SK-N-SH treated with all-trans-retinoic acid at 6 μM for 48 hours (cell line): ENCODE measurements at regions not wholly inside any gene's neighbourhood (a gene's known extent, or its start where the extent isn't known, plus 50 kb on each side); places are given as distances from the start of the nearest gene placed in this dataset.

Experiments used
- ATAC-seq: fragments of 200-7000 bp; cut with Tn5 transposase; 3 replicates; pipeline ENCODE4 v1.9.1; 2020; ENCODE audit warnings: mild to moderate bottlenecking, moderate library complexity
- ARNTL ChIP-seq: fragments of 450-650 bp; formaldehyde crosslinking; IDR thresholded peaks from 2 replicates; pipeline ENCODE4 v1.5.0; 2020; ENCODE audit warnings: low read depth, mild to moderate bottlenecking, moderate library complexity, borderline replicate concordance
- BACH2 ChIP-seq: fragments of 250-450 bp; sonication (Bioruptor Pico); IDR thresholded peaks from 2 replicates; pipeline ENCODE4 v1.9.0; 2021; ENCODE audit warnings: mild to moderate bottlenecking, borderline replicate concordance
- CREB5 ChIP-seq: fragments of 250-450 bp; sonication (Bioruptor Pico); IDR thresholded peaks from 2 replicates; pipeline ENCODE4 v1.5.1; 2020; ENCODE audit warnings: low read depth, mild to moderate bottlenecking, moderate library complexity
- CSDC2 ChIP-seq: fragments of 250-450 bp; sonication (Bioruptor Pico); IDR thresholded peaks from 2 replicates; pipeline ENCODE4 v1.5.0; 2020; ENCODE audit warnings: mild to moderate bottlenecking, moderate library complexity
- CSRNP3 ChIP-seq: fragments of 250-450 bp; sonication (Bioruptor Pico); IDR thresholded peaks from 2 replicates; pipeline ENCODE4 v1.5.1; 2021; ENCODE audit warnings: mild to moderate bottlenecking, moderate library complexity
- ESRRG ChIP-seq: fragments of 250-450 bp; sonication (Bioruptor Pico); IDR thresholded peaks from 2 replicates; pipeline ENCODE4 v1.6.1; 2021; ENCODE audit warnings: mild to moderate bottlenecking
- GLIS3 ChIP-seq: fragments of 250-450 bp; sonication (Bioruptor Pico); IDR thresholded peaks from 2 replicates; pipeline ENCODE4 v1.5.0; 2020; ENCODE audit warnings: mild to moderate bottlenecking, moderate library complexity
- ISL1 ChIP-seq: fragments of 250-450 bp; sonication (Bioruptor Pico); IDR thresholded peaks from 2 replicates; pipeline ENCODE4 v2.1.2; 2022; ENCODE audit warnings: mild to moderate bottlenecking, moderate library complexity
- OSR1 ChIP-seq: fragments of 250-450 bp; sonication (Bioruptor Pico); IDR thresholded peaks from 2 replicates; pipeline ENCODE4 v1.8.0; 2022; ENCODE audit warnings: moderate library complexity, mild to moderate bottlenecking, inconsistent platforms
- PATZ1 ChIP-seq: fragments of 250-450 bp; sonication (Bioruptor Pico); IDR thresholded peaks from 2 replicates; pipeline ENCODE4 v1.8.0; 2020; ENCODE audit warnings: mild to moderate bottlenecking, moderate library complexity, borderline replicate concordance
- POU6F1 ChIP-seq: fragments of 250-450 bp; sonication (Bioruptor Pico); IDR thresholded peaks from 2 replicates; pipeline ENCODE4 v1.8.0; 2021; ENCODE audit warnings: low read depth, mild to moderate bottlenecking, moderate library complexity, borderline replicate concordance
- PPARA ChIP-seq: fragments of 250-450 bp; sonication (Bioruptor Pico); IDR thresholded peaks from 2 replicates; pipeline ENCODE4 v1.5.0; 2020; ENCODE audit warnings: mild to moderate bottlenecking, borderline replicate concordance
- RARB ChIP-seq: fragments of 250-450 bp; sonication (Bioruptor Pico); IDR thresholded peaks from 2 replicates; pipeline ENCODE4 v1.8.0; 2021; ENCODE audit warnings: mild to moderate bottlenecking, moderate library complexity
- TCF4 ChIP-seq: fragments of 250-450 bp; sonication (Bioruptor Pico); IDR thresholded peaks from 2 replicates; pipeline ENCODE4 v1.8.0; 2021; ENCODE audit warnings: mild to moderate bottlenecking, moderate library complexity, borderline replicate concordance
- TSHZ2 ChIP-seq: fragments of 250-450 bp; sonication (Bioruptor Pico); IDR thresholded peaks from 2 replicates; pipeline ENCODE4 v1.5.0; 2020; ENCODE audit warnings: mild to moderate bottlenecking, moderate library complexity
- ZC3H10 ChIP-seq: fragments of 250-450 bp; sonication (Bioruptor Pico); IDR thresholded peaks from 2 replicates; pipeline ENCODE4 v1.5.1; 2021; ENCODE audit warnings: mild to moderate bottlenecking, moderate library complexity
- ZFP3 ChIP-seq: fragments of 250-450 bp; sonication (Bioruptor Pico); IDR thresholded peaks from 2 replicates; pipeline ENCODE4 v1.5.0; 2020; ENCODE audit warnings: mild to moderate bottlenecking, moderate library complexity
- ZFP30 ChIP-seq: fragments of 450-650 bp; formaldehyde crosslinking; IDR thresholded peaks from 2 replicates; pipeline ENCODE4 v1.5.0; 2022; ENCODE audit warnings: mild to moderate bottlenecking, moderate library complexity
- ZNF565 ChIP-seq: fragments of 450-650 bp; formaldehyde crosslinking; conservative IDR thresholded peaks from 2 replicates; pipeline ENCODE4 v1.5.0; 2020; ENCODE audit warnings: low read depth, mild to moderate bottlenecking, moderate library complexity
- ZNF8 ChIP-seq: fragments of 450-650 bp; formaldehyde crosslinking; IDR thresholded peaks from 2 replicates; pipeline ENCODE4 v1.5.0; 2020; ENCODE audit warnings: mild to moderate bottlenecking, moderate library complexity

- TF ChIP-seq ESRRG (CRISPR knock-in tag) (no peak), GLIS3 (CRISPR knock-in tag) (no peak), ZNF565 (CRISPR knock-in tag) (no peak), CSDC2 (CRISPR knock-in tag) (no peak), POU6F1 (CRISPR knock-in tag) (no peak), CREB5 (CRISPR knock-in tag) (no peak), OSR1 (CRISPR knock-in tag) (no peak), ISL1 (CRISPR knock-in tag) (no peak), ZNF8 (CRISPR knock-in tag) (no peak), ZFP3 (no peak), RARB (CRISPR knock-in tag) (no peak), TSHZ2 (CRISPR knock-in tag) (no peak), PPARA (CRISPR knock-in tag) (no peak), ZC3H10 (no peak), PATZ1 (no peak)
- no peak for ATAC-seq
Observed at GRCh38 chr3:31050296-31050695, 155.8 kb upstream of the GADL1 start.

GRCh38 chr3:31051226-31051625 lies 156.8 kb upstream of the GADL1 start:
- no peak for TF ChIP-seq POU6F1 (CRISPR knock-in tag)
- no peak for TF ChIP-seq ZNF8 (CRISPR knock-in tag)
- no peak for TF ChIP-seq TCF4 (CRISPR knock-in tag)
- TF ChIP-seq ARNTL (CRISPR knock-in tag): no peak
- no peak for TF ChIP-seq GLIS3 (CRISPR knock-in tag)
- no peak for TF ChIP-seq ZFP30
- TF ChIP-seq ZNF565 (CRISPR knock-in tag): no peak
- TF ChIP-seq PATZ1: no peak
- TF ChIP-seq ZC3H10: no peak
- TF ChIP-seq BACH2: no peak
- no peak for TF ChIP-seq CREB5 (CRISPR knock-in tag)
- no peak for TF ChIP-seq CSRNP3 (CRISPR knock-in tag)
- TF ChIP-seq TSHZ2 (CRISPR knock-in tag): no peak
- TF ChIP-seq OSR1 (CRISPR knock-in tag): no peak
- no peak for TF ChIP-seq RARB (CRISPR knock-in tag)
- TF ChIP-seq CSDC2 (CRISPR knock-in tag): no peak

More at GRCh38 chr3:31051226-31051625, 156.8 kb upstream of the GADL1 start:
- no peak for ATAC-seq
